H1 (cell line): ENCODE measurements at regions not wholly inside any gene's neighbourhood (a gene's known extent, or its start where the extent isn't known, plus 50 kb on each side); places are given as distances from the start of the nearest gene placed in this dataset.

Source experiments
- CTCF ChIA-PET: fragments of 300-600 bp; sonication (Branson Sonifier 250); formaldehyde crosslinking; loops from one replicate; lab custom pipeline; 2021; ENCODE audit not compliant: partially characterized antibody; lab: Charles Lee
- POLR2A ChIA-PET: fragments of 300-600 bp; sonication (Branson Sonifier 250); formaldehyde crosslinking; loops from one replicate; lab custom pipeline; 2021; ENCODE audit warnings: inconsistent platforms; ENCODE audit not compliant: partially characterized antibody; lab: Charles Lee
- DNase-seq, 2 experiments: peaks; one replicate each; pipeline versions ENCODE4 v3.0.0 to v3.0.0-alpha.2; 2010 to 2022; ENCODE audit warnings: low spot score in 2 of 2, low read depth in 1 of 2, mixed read lengths in 1 of 2
- FAIRE-seq: peaks from 2 replicates; lab custom pipeline; 2011; peaks lifted over from hg19 to GRCh38; lab: Jason Lieb, UNC
- H2AFZ ChIP-seq: 2 replicates; pipeline ENCODE4 v1.8.1; 2012; ENCODE audit warnings: low read length, inconsistent platforms
- H2AK5ac ChIP-seq: 2 replicates; pipeline ENCODE4 v1.6.1; 2013; ENCODE audit warnings: low read depth, low read length
- H2BK120ac ChIP-seq: replicated peaks from 2 replicates; pipeline ENCODE3; 2013; ENCODE audit warnings: low read depth, low read length, inconsistent platforms
- H2BK12ac ChIP-seq: 2 replicates; pipeline ENCODE4 v1.6.1; 2013; ENCODE audit warnings: low read depth, low read length
- H2BK15ac ChIP-seq: 2 replicates; pipeline ENCODE4 v1.6.1; 2013; ENCODE audit warnings: low read length
- H2BK20ac ChIP-seq: 2 replicates; pipeline ENCODE4 v1.6.1; 2013; ENCODE audit warnings: low read length
- H2BK5ac ChIP-seq: 2 replicates; pipeline ENCODE4 v1.6.1; 2013; ENCODE audit warnings: low read depth, low read length
- H3K14ac ChIP-seq: 2 replicates; pipeline ENCODE4 v1.6.1; 2013; ENCODE audit warnings: inconsistent platforms; ENCODE audit not compliant: insufficient read length
- H3K18ac ChIP-seq: 2 replicates; pipeline ENCODE4 v1.6.1; 2013; ENCODE audit warnings: low read length; ENCODE audit errors: extremely low read depth
- H3K23ac ChIP-seq: 2 replicates; pipeline ENCODE4 v1.6.1; 2013; ENCODE audit warnings: inconsistent platforms; ENCODE audit not compliant: insufficient read length
- H3K23me2 ChIP-seq: 2 replicates; pipeline ENCODE4 v1.6.1; 2013; ENCODE audit warnings: low read depth, low read length
- H3K27ac ChIP-seq: 2 replicates; pipeline ENCODE4 v1.6.1; 2011; ENCODE audit warnings: low read depth, low read length, inconsistent platforms
- H3K27me3 ChIP-seq, 4 experiments: replicated peaks in 1 of 4; 1 replicate in 1 of 4; 2 replicates in 3 of 4; pipeline versions ENCODE4 v1.6.1 to v1.8.1; 2011 to 2013; ENCODE audit warnings: low read length in 3 of 4, mild to moderate bottlenecking in 3 of 4, inconsistent platforms in 2 of 4, mixed read lengths in 2 of 4, moderate library complexity in 1 of 4; ENCODE audit not compliant: control insufficient read depth in 3 of 4, insufficient read depth in 3 of 4; ENCODE audit errors: extremely low read depth in 1 of 4
- H3K36me3 ChIP-seq, 4 experiments: 2 replicates each; pipeline versions ENCODE4 v1.6.1 to v1.8.1; 2011 to 2013; ENCODE audit warnings: mild to moderate bottlenecking in 4 of 4, low read length in 3 of 4, moderate library complexity in 2 of 4, control low read depth in 1 of 4, inconsistent platforms in 1 of 4; ENCODE audit not compliant: insufficient read depth in 4 of 4, control insufficient read depth in 2 of 4
- H3K4ac ChIP-seq: replicated peaks from 2 replicates; pipeline ENCODE3; 2013; ENCODE audit warnings: low read length, low read depth, mixed read lengths, inconsistent platforms; ENCODE audit not compliant: insufficient read length
- H3K4me1 ChIP-seq, 4 experiments: replicated peaks in 1 of 4; 1 replicate in 1 of 4; 2 replicates in 3 of 4; pipeline versions ENCODE4 v1.6.1 to v1.8.1; 2011 to 2013; ENCODE audit warnings: low read length in 3 of 4, inconsistent platforms in 2 of 4, mixed read lengths in 1 of 4; ENCODE audit not compliant: insufficient read depth in 4 of 4, control insufficient read depth in 3 of 4
- H3K4me2 ChIP-seq, 2 experiments: 2 replicates each; pipeline versions ENCODE4 v1.6.1 to v1.8.1; 2011 to 2013; ENCODE audit warnings: low read depth in 2 of 2, low read length in 2 of 2, control low read depth in 1 of 2, inconsistent platforms in 1 of 2, mild to moderate bottlenecking in 1 of 2; ENCODE audit not compliant: insufficient read depth in 1 of 2
- H3K4me3 ChIP-seq, 4 experiments: fragments of 200-600, 300-600 bp in 1 of 4; sonication (generic), shearing (Covaris generic), sonication (Bioruptor Twin) in 1 of 4; 2 replicates each; pipeline versions ENCODE4 v1.5.1 to v1.8.1; 2011 to 2016; ENCODE audit warnings: low read length in 4 of 4, low read depth in 3 of 4, control low read depth in 2 of 4, inconsistent platforms in 2 of 4, mild to moderate bottlenecking in 2 of 4, mixed read lengths in 1 of 4, moderate library complexity in 1 of 4; ENCODE audit not compliant: insufficient read depth in 2 of 4; ENCODE audit errors: extremely low read depth in 1 of 4
- H3K56ac ChIP-seq: replicated peaks from 2 replicates; pipeline ENCODE3; 2013; ENCODE audit warnings: low read depth, mild to moderate bottlenecking, mixed read lengths, low read length, inconsistent platforms; ENCODE audit not compliant: insufficient read length
- H3K79me1 ChIP-seq: 2 replicates; pipeline ENCODE4 v1.6.1; 2013; ENCODE audit warnings: low read depth, low read length, control low read depth
- H3K79me2 ChIP-seq, 2 experiments: 2 replicates each; pipeline versions ENCODE4 v1.6.1 to v1.8.1; 2012 to 2013; ENCODE audit warnings: low read length in 2 of 2, mild to moderate bottlenecking in 2 of 2, inconsistent platforms in 1 of 2; ENCODE audit not compliant: insufficient read depth in 2 of 2, control insufficient read depth in 1 of 2
- H3K9ac ChIP-seq, 4 experiments: replicated peaks in 1 of 4; 1 replicate in 1 of 4; 2 replicates in 3 of 4; pipeline versions ENCODE4 v1.6.1 to v1.8.1; 2011 to 2013; ENCODE audit warnings: low read depth in 3 of 4, low read length in 3 of 4, control low read depth in 2 of 4, mild to moderate bottlenecking in 2 of 4, moderate library complexity in 2 of 4, inconsistent platforms in 1 of 4; ENCODE audit errors: extremely low read depth in 1 of 4
- H3K9me3 ChIP-seq, 2 experiments: 2 replicates each; pipeline versions ENCODE4 v1.6.1 to v1.8.1; 2012 to 2013; ENCODE audit warnings: mild to moderate bottlenecking in 2 of 2, moderate library complexity in 2 of 2, control low read depth in 1 of 2, inconsistent platforms in 1 of 2, low read depth in 1 of 2, low read length in 1 of 2, mixed read lengths in 1 of 2; ENCODE audit not compliant: insufficient read depth in 2 of 2
- H4K20me1 ChIP-seq, 2 experiments: replicated peaks in 1 of 2; 2 replicates each; pipeline versions ENCODE3 to v1.8.1; 2011 to 2013; ENCODE audit warnings: inconsistent platforms in 2 of 2, low read length in 2 of 2, mild to moderate bottlenecking in 1 of 2; ENCODE audit not compliant: insufficient read depth in 2 of 2, control insufficient read depth in 1 of 2
- H4K5ac ChIP-seq: 2 replicates; pipeline ENCODE4 v1.6.1; 2013; ENCODE audit warnings: low read length, low read depth, mixed read lengths, inconsistent platforms; ENCODE audit not compliant: insufficient read length
- H4K8ac ChIP-seq: 2 replicates; pipeline ENCODE4 v1.8.0; 2013; ENCODE audit warnings: mild to moderate bottlenecking, moderate library complexity, low read length, inconsistent platforms; ENCODE audit not compliant: insufficient read depth; ENCODE audit errors: extremely low read depth
- H4K91ac ChIP-seq: replicated peaks from 2 replicates; pipeline ENCODE3; 2013; ENCODE audit warnings: low read length, mixed read lengths, inconsistent platforms; ENCODE audit not compliant: insufficient read length
- CTBP2 ChIP-seq: IDR thresholded peaks from 2 replicates; pipeline ENCODE4 v1.7.0; 2011; ENCODE audit warnings: borderline replicate concordance, mild to moderate bottlenecking, moderate library complexity, mixed read lengths, low read length; ENCODE audit not compliant: insufficient read depth, insufficient read length
- E2F6 ChIP-seq: IDR thresholded peaks from 2 replicates; pipeline ENCODE4 v1.6.1; 2012; ENCODE audit warnings: inconsistent platforms
- POU5F1 ChIP-seq: IDR thresholded peaks from 2 replicates; pipeline ENCODE4 v1.6.1; 2011; ENCODE audit warnings: low read depth, mild to moderate bottlenecking, low read length, moderate library complexity
- WGBS, 2 experiments: shearing (Covaris generic) in 1 of 2; methylation state at CpG; one replicate each; pipeline versions ENCODE4 v1.1.6 to v1.1.7; 2013 to 2015; ENCODE audit warnings: low lambda C conversion rate in 2 of 2, mixed read lengths in 2 of 2, inconsistent platforms in 1 of 2, low coverage in 1 of 2, missing lambda C conversion rate in 1 of 2; ENCODE audit not compliant: insufficient replicate concordance in 2 of 2, insufficient coverage in 1 of 2, insufficient read length in 1 of 2; ENCODE audit errors: extremely low coverage in 1 of 2, missing lambda C conversion rate in 1 of 2; 5-methylcytosine and 5-hydroxymethylcytosine counted together

- Histone ChIP-seq H2BK15ac (no peak overlapping the region), H3K79me1 (no peaks in the 10 kb centered on the region), H4K8ac (no peak overlapping the region), H3K36me3 (no peaks in the 10 kb centered on the region), H2AK5ac (no peak overlapping the region), H3K4ac (no peak overlapping the region), H3K27me3 (no peaks in the 10 kb centered on the region), H2AFZ (no peak overlapping the region), H3K14ac (no peak overlapping the region), H3K56ac (no peak overlapping the region), H3K4me1 (no peaks in the 10 kb centered on the region), H2BK5ac (no peak overlapping the region), H3K4me2 (no peak overlapping the region), H3K18ac (no peak overlapping the region), H3K27ac (no peak overlapping the region), H3K23ac (no peak overlapping the region), H3K9ac (no peak overlapping the region), H2BK20ac (no peak overlapping the region), H3K79me2 (no peaks in the 10 kb centered on the region), H3K23me2 (no peaks in the 10 kb centered on the region), H3K9me3 (no peaks in the 10 kb centered on the region), H4K20me1 (no peaks in the 10 kb centered on the region), H2BK12ac (no peak overlapping the region), H2BK120ac (no peak overlapping the region), H4K91ac (no peak overlapping the region), H4K5ac (no peak overlapping the region), H3K4me3 (no peak overlapping the region)
- ChIA-PET POLR2A (no interaction called here), CTCF (no interaction called here)
- FAIRE-seq = no peak
- DNase-seq = no peak
- WGBS, 2 experiments = 67% methylated on average over 1 of the region's 1 CpG; no CpG with 5 or more reads in 1 of the 2 experiments
- no peak for TF ChIP-seq CTBP2
- no peak for TF ChIP-seq E2F6
- no peak for TF ChIP-seq POU5F1
These were observed 108.7 kb upstream of the RNPC3 start for GRCh38 chr1:103416681-103417286.
